Transverse colon (tissue), 4 donors: ENCODE measurements at regions not wholly inside any gene's neighbourhood (a gene's known extent, or its start where the extent isn't known, plus 50 kb on each side); places are given as distances from the start of the nearest gene placed in this dataset.

Experiments used
- DNase-seq: peaks from one replicate; pipeline ENCODE4 v3.0.0-alpha.2; 2019
- H3K27ac ChIP-seq, 4 donors: fragments of 200-600 bp; sonication (generic); 2 replicates each; pipeline ENCODE4 v1.5.1; 2016 to 2018; ENCODE audit warnings: inconsistent platforms in 4 of 4
- H3K27me3 ChIP-seq: fragments of 200-600 bp; sonication (generic); 2 replicates; pipeline ENCODE4 v1.5.1; 2017; ENCODE audit warnings: inconsistent platforms
- H3K36me3 ChIP-seq, 4 donors: fragments of 200-600 bp; sonication (generic); 2 replicates each; pipeline ENCODE4 v1.5.1; 2017 to 2019; ENCODE audit warnings: inconsistent platforms in 4 of 4
- H3K4me1 ChIP-seq, 4 donors: fragments of 200-600 bp; sonication (generic); 2 replicates each; pipeline ENCODE4 v1.5.1; 2017 to 2020; ENCODE audit warnings: inconsistent platforms in 4 of 4
- H3K4me3 ChIP-seq, 4 donors: fragments of 200-600 bp; sonication (generic); 1 replicate in 1 of 4; 2 replicates in 3 of 4; pipeline versions ENCODE4 v1.5.1 to v1.6.1; 2017 to 2019; ENCODE audit warnings: inconsistent platforms in 4 of 4
- H3K9me3 ChIP-seq, 2 donors: fragments of 200-600 bp; sonication (generic); 2 replicates each; pipeline ENCODE4 v1.5.1; 2017 to 2019; ENCODE audit warnings: inconsistent platforms in 2 of 2
- CTCF ChIP-seq, 5 experiments: fragments of 200-600 bp in 3 of 5; fragments of 450-650 bp in 2 of 5; sonication (generic) in 3 of 5; IDR thresholded peaks; 1 replicate in 2 of 5; 2 replicates in 3 of 5; pipeline ENCODE4 v1.5.1; 2016 to 2017; ENCODE audit warnings: antibody characterized with exemption in 5 of 5, inconsistent platforms in 3 of 5, mild to moderate bottlenecking in 2 of 5, moderate library complexity in 1 of 5
- EP300 ChIP-seq: sonication (generic); formaldehyde crosslinking; IDR thresholded peaks from one replicate; pipeline ENCODE4 v1.6.1; 2017; ENCODE audit warnings: antibody characterized with exemption, low read depth
- POLR2A ChIP-seq: fragments of 450-650 bp; IDR thresholded peaks from one replicate; pipeline ENCODE4 v1.6.1; 2016; ENCODE audit warnings: antibody characterized with exemption, mild to moderate bottlenecking, moderate library complexity
- POLR2AphosphoS5 ChIP-seq, 3 donors: sonication (generic); formaldehyde crosslinking; IDR thresholded peaks; one replicate each; pipeline ENCODE4 v1.6.1; 2016; ENCODE audit warnings: antibody characterized with exemption in 3 of 3
- WGBS, 2 donors: methylation state at CpG; one replicate each; pipeline ENCODE4 v1.1.5; 2018; ENCODE audit warnings: low coverage in 1 of 2; 5-methylcytosine and 5-hydroxymethylcytosine counted together
- in situ Hi-C, 4 donors: fragments of 200-750 bp; cut with MboI; loops; one replicate each; pipeline versions ENCODE4 v1.15.0 to v1.15.1; 2017; ENCODE audit warnings: low sequenced_read_pairs in 3 of 4, low pct_ligation_motif_present in 1 of 4, low pct_unique_long_range_greater_than_20kb in 1 of 4
- intact Hi-C: fragments of 100-400 bp; cut with DNase I; formaldehyde crosslinking; loops from one replicate; pipeline ENCODE4 v1.15.1; 2023; ENCODE audit warnings: low total_unique reads

DNA sequence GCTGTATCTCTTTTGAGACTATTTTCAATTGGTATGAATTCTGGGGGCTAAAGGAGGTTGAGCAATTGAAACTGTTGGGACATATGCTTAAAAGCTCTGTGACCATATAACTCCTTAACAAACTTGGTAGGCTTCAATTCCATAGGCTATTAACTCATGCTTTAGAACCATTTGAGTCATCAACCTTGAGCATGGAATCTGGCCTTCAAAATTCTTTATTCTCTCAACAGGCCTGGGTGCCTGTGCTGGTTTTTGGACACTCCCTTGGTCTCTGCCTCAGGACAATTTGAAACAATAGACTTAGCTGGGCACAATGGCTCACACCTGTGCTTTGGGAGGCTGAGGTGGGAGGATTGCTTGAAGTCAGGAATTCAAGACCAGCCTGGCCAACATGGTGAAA, 61.4 kb upstream of the EPB41L4A start:
- no peak for TF ChIP-seq CTCF (IDR thresholded peaks at IDR 0.05)
- no peak for TF ChIP-seq POLR2A
- no peak for TF ChIP-seq EP300
- TF ChIP-seq POLR2AphosphoS5 (IDR thresholded peaks at IDR 0.05): no peak
- Histone ChIP-seq H3K4me1 (no peaks in the 10 kb centered on the region), H3K4me3 (no peak overlapping the region), H3K27me3 (no peaks in the 10 kb centered on the region), H3K27ac (no peak overlapping the region), H3K9me3 (no peaks in the 10 kb centered on the region), H3K36me3 (no peaks in the 10 kb centered on the region)
- no peak for DNase-seq
- in situ Hi-C loops: no loop called here
- intact Hi-C loops: no loop called here

- Histone ChIP-seq H3K9me3 (no peaks in the 10 kb centered on the region), H3K27ac (no peak overlapping the region), H3K4me3 (no peak overlapping the region), H3K27me3 (no peaks in the 10 kb centered on the region), H3K4me1 (peaks cover 0 to 3% (median 0%) of the 10 kb centered on the region in 4 donors), H3K36me3 (no peaks in the 10 kb centered on the region)
- in situ Hi-C loops: no loop called here
- DNase-seq: no peak
- intact Hi-C loops: no loop called here
- 84 to 92% methylated on average over 2 of the region's 2 CpGs for WGBS, 2 donors
- TF ChIP-seq POLR2AphosphoS5 (IDR thresholded peaks at IDR 0.05) (no peak), POLR2A (no peak), EP300 (no peak), CTCF (IDR thresholded peaks at IDR 0.05) (no peak)
Observed at GRCh38 chr5:112483704-112484103, 64.6 kb upstream of the EPB41L4A start.

GRCh38 chr5:112485934-112486355, 66.9 kb upstream of the EPB41L4A start:
- no peak overlapping the region for H3K4me3 ChIP-seq
- no peaks in the 10 kb centered on the region for H3K27me3 ChIP-seq
- in situ Hi-C loops (no loop called here), intact Hi-C loops (no loop called here)
- H3K36me3 ChIP-seq: no peaks in the 10 kb centered on the region
- no peak for DNase-seq
- H3K9me3 ChIP-seq: no peaks in the 10 kb centered on the region
- WGBS, 2 donors: 20 to 22% methylated on average over 1 to 2 of the region's 2 CpGs
- no peak overlapping the region for H3K27ac ChIP-seq
- H3K4me1 ChIP-seq: peaks cover 0 to 3% (median 0%) of the 10 kb centered on the region in 4 donors
- no peak for TF ChIP-seq CTCF (IDR thresholded peaks at IDR 0.05)
- no peak for TF ChIP-seq EP300
- TF ChIP-seq POLR2AphosphoS5 (IDR thresholded peaks at IDR 0.05): no peak
- no peak for TF ChIP-seq POLR2A

- Histone ChIP-seq H3K4me3 (no peak overlapping the region), H3K27ac (no peak overlapping the region), H3K36me3 (no peaks in the 10 kb centered on the region), H3K4me1 (no peaks in the 10 kb centered on the region), H3K27me3 (no peaks in the 10 kb centered on the region), H3K9me3 (no peaks in the 10 kb centered on the region)
- no peak for TF ChIP-seq EP300
- TF ChIP-seq CTCF (IDR thresholded peaks at IDR 0.05): peak in 2 of 5 experiments; percentile 12 to 32
- no peak for TF ChIP-seq POLR2A
- TF ChIP-seq POLR2AphosphoS5 (IDR thresholded peaks at IDR 0.05): no peak
- intact Hi-C loops (no loop called here), in situ Hi-C loops (no loop called here)
- no peak for DNase-seq
- WGBS, 2 donors: 63 to 71% methylated on average over 5 of the region's 5 CpGs
Observed at GRCh38 chr5:112491257-112491656, 72.2 kb upstream of the EPB41L4A start.
